ENCODE measurements at regions not wholly inside any gene's neighbourhood (a gene's known extent, or its start where the extent isn't known, plus 50 kb on each side); places are given as distances from the start of the nearest gene placed in this dataset.

- TF ChIP-seq CTCF (IDR thresholded peaks at IDR 0.05), result no peak
These were observed 60.1 kb downstream of the KCNF1 start for GRCh38 chr2:10971888-10972260.

- TF ChIP-seq CTCF (IDR thresholded peaks at IDR 0.05), result no peak
These were observed 61.1 kb downstream of the KCNF1 start for GRCh38 chr2:10972683-10973433.

GRCh38 chr2:10973766-10974165, 62.0 kb downstream of the KCNF1 start:
- TF ChIP-seq CTCF (IDR thresholded peaks at IDR 0.05), result no peak

- TF ChIP-seq CTCF (IDR thresholded peaks at IDR 0.05), result no peak
These were observed 65.3 kb downstream of the KCNF1 start for GRCh38 chr2:10977003-10977402.

- TF ChIP-seq CTCF (IDR thresholded peaks at IDR 0.05), result no peak
These were observed 65.9 kb downstream of the KCNF1 start for GRCh38 chr2:10977621-10978020.

GRCh38 chr2:10978090-10978670, 66.4 kb downstream of the KCNF1 start:
- no peak for TF ChIP-seq CTCF (IDR thresholded peaks at IDR 0.05)

- TF ChIP-seq CTCF (IDR thresholded peaks at IDR 0.05), result no peak
These were observed 68.3 kb downstream of the KCNF1 start for GRCh38 chr2:10980071-10980470.
